Gastrocnemius medialis (tissue), 4 donors: ENCODE measurements at regions not wholly inside any gene's neighbourhood (a gene's known extent, or its start where the extent isn't known, plus 50 kb on each side); places are given as distances from the start of the nearest gene placed in this dataset.
"Not testable (repeated sequence)": the region's sequence is repeated elsewhere in the genome, so short reads cannot be mapped to it uniquely, and the experiment has no call there.

Experiments
- CTCF ChIP-seq, 5 experiments: fragments of 450-650 bp in 3 of 5; fragments of 200-600 bp in 2 of 5; sonication (generic) in 2 of 5; IDR thresholded peaks in 4 of 5; conservative IDR thresholded peaks in 1 of 5; 1 replicate in 4 of 5; 2 replicates in 1 of 5; pipeline ENCODE4 v1.5.1; 2016 to 2019; ENCODE audit warnings: antibody characterized with exemption in 5 of 5, mild to moderate bottlenecking in 3 of 5, moderate library complexity in 3 of 5
- POLR2A ChIP-seq, 2 donors: fragments of 450-650 bp; IDR thresholded peaks; one replicate each; pipeline ENCODE4 v1.6.1; 2017; ENCODE audit warnings: antibody characterized with exemption in 2 of 2, mild to moderate bottlenecking in 2 of 2, moderate library complexity in 2 of 2

GRCh38 chrY:3171074-3171473 is 235.9 kb downstream of the ZFY start:
- not testable (repeated sequence) for TF ChIP-seq CTCF (IDR thresholded peaks at IDR 0.05 in 4 of 5, conservative IDR thresholded peaks at IDR 0.05 in 1 of 5); POLR2A (IDR thresholded peaks at IDR 0.05)
